ENCODE measurements at regions not wholly inside any gene's neighbourhood (a gene's known extent, or its start where the extent isn't known, plus 50 kb on each side); places are given as distances from the start of the nearest gene placed in this dataset.

- TF ChIP-seq POLR2AphosphoS5 (IDR thresholded peaks at IDR 0.05; ENCODE audit: low read depth, low read length), result no peak
- TF ChIP-seq SIN3A (IDR thresholded peaks at IDR 0.05; ENCODE audit: borderline replicate concordance, insufficient read depth, low read length), result no peak
- TF ChIP-seq TAF1 (IDR thresholded peaks at IDR 0.05; ENCODE audit: borderline replicate concordance, insufficient read depth, low read length), result no peak
- no peak for TF ChIP-seq REST (IDR thresholded peaks at IDR 0.05; ENCODE audit: insufficient read depth in 1 of 2, low read depth in 2 of 2, low read length in 2 of 2)
These were observed 728.7 kb upstream of the SLIT2 start for GRCh38 chr4:19522966-19523365.

All from PFSK-1 (cell line).